NCI-H510A treated with DMSO at 0.1 percent for 48 hours (cell line): ENCODE measurements at regions not wholly inside any gene's neighbourhood (a gene's known extent, or its start where the extent isn't known, plus 50 kb on each side); places are given as distances from the start of the nearest gene placed in this dataset.
"Not testable (repeated sequence)": the region's sequence is repeated elsewhere in the genome, so short reads cannot be mapped to it uniquely, and the experiment has no call there.

ENCODE experiments used
- DNase-seq: peaks from one replicate; lab custom pipeline; 2025; lab: John Stamatoyannopoulos, UW

DNA sequence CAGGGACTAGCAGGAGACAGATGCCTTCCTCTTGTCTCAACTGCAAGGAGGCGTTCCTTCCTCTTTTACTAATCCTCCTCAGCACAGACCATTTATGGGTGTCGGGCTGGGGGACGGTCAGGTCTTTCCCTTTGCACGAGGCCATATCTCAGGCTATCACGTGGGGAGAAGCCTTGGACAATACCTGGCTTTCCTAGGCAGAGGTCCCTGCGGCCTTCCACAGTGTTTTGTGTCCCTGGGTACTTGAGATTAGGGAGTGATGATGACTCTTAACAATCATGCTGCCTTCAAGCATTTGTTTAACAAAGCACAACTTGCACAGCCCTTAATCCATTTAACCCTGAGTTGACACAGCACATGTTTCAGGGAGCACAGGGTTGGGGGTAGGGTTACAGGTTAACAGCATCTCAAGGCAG, 1238.6 kb downstream of the OLFM4 start:
- DNase-seq, result not testable (repeated sequence)

DNA sequence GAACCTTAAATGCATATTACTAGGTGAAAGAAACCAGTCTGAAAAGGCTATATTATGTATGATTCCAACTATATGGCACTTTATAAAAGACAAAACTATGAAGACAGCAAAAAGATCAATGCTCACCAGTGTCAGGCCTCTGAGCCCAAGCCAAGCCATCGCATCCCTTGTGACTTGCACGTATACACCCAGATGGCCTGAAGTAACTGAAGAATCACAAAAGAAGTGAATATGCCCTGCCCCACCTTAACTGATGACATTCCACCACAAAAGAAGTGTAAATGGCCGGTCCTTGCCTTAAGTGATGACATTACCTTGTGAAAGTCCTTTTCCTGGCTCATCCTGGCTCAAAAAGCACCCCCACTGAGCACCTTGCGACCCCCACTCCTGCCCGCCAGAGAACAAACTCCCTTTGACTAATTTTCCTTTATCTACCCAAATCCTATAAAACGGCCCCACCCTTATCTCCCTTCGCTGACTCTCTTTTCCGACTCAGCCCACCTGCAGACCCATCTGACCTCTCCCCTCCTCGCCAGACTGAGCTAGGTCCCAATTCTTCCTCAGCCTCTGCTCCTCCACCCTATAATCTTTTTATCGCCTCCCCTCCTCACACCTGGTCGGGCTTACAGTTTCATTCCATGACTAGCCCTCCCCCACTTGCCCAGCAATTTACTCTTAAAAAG, 1239.5 kb downstream of the OLFM4 start:
- DNase-seq, result not testable (repeated sequence)

- DNase-seq, result no peak
These were observed 1258.6 kb downstream of the OLFM4 start for GRCh38 chr13:54287062-54287764.

GRCh38 chr13:54301085-54301484, 1272.5 kb downstream of the OLFM4 start:
- DNase-seq, result no peak

DNA sequence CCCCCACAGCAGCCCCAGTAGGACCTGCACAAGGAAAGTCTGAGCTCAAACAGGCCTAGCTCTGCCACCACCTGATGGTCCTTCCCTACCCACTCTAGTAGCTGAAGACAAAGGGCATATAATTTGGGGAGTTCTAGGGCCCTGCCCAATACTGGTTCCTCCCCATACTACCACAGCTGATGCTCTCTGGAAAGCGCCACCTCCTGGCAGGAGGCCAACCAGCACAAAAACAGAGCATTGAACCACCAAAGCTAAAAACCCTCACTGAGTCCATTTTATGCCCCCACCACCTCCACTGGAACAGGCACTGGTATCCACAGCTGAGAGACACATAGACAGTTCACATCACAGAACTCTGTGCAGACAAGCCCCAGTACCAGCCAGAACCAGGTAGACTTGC, 1276.8 kb downstream of the OLFM4 start:
- no peak for DNase-seq

DNA sequence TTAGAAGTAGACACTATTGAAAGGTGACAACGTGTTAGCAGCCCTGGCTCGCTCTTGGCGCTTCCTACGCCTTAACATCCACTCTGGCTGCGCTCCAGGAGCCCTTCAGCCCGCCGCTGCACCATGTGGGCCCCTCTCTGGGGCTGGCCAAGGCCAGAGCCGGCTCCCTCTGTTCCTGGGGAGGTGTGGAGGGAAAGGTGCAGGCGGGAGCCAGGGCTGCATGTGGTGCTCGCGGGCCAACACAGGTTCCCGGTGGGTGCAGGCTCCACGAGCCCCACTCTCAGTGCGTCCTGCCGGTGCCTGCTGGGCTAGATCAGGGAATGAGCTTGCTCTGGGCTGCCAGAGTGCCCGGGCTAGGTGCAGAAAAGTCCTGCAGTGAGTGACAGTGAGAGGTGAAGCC, 1284.3 kb downstream of the OLFM4 start:
- no peak for DNase-seq

GRCh38 chr13:54317722-54318121, 1289.1 kb downstream of the OLFM4 start:
- no peak for DNase-seq

- no peak for DNase-seq
These were observed 1308.9 kb downstream of the OLFM4 start for GRCh38 chr13:54337540-54337939.

- no peak for DNase-seq
These were observed 1318.9 kb downstream of the OLFM4 start for GRCh38 chr13:54347531-54347930.

DNA sequence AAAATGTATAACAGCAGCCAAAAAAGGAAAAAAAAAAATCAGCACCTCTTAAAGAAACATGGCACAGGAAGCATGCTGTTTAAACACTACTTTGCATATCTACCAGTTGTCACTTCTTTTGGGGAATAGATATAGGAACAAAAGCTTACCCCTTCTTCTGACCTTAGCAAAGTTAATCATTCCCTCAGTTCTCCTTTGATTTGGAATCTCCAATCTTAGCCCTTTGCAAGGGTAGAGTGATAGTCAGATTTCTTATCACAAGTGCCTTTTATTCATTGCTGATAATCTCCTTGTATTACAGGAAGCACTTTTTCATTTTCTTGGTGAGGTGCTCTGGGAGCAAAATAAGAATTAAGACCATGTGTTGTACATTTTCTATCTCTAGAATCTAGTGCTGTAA, 1327.6 kb downstream of the OLFM4 start:
- DNase-seq, result no peak

- DNase-seq, result no peak
These were observed 1328.2 kb downstream of the OLFM4 start for GRCh38 chr13:54356849-54357248.

DNA sequence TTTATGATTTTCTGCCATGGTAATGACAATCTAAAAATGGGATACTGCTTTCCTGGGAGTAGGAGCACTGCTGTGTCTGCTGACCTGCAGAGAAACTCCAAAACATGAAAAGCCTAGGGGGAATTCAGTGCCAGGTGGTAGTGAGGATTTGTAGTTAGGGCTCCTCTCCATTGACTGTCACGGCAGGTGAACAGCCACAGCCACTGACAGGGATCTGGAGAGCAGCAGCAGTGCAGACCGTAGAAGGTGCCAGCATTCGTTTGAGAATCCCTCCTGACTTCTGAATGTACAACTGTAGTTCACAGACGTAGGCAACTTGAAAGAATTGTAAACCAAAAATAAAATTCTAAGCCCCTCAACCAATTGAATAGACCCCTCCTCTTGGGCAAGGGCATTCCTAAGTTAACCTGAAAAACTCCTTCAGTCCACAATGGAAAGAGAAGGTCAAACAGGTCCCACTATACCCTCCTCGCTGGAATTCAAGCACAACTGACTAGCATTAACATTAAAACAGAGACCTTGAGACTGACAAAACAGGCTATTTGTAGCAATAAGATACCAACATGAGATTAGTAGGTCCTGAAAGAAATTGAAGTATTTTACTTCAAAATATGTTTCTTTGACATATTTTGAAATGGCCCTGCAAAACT, 1328.8 kb downstream of the OLFM4 start:
- no peak for DNase-seq

GRCh38 chr13:54361460-54361859, 1332.8 kb downstream of the OLFM4 start:
- DNase-seq, result no peak

- DNase-seq, result no peak
These were observed 1338.1 kb downstream of the OLFM4 start for GRCh38 chr13:54366728-54367127.

- DNase-seq, result no peak
These were observed 1339.1 kb downstream of the OLFM4 start for GRCh38 chr13:54367639-54368271.

- no peak for DNase-seq
These were observed 1339.8 kb downstream of the OLFM4 start for GRCh38 chr13:54368387-54368786.

GRCh38 chr13:54373211-54373610, 1344.6 kb downstream of the OLFM4 start:
- no peak for DNase-seq

DNA sequence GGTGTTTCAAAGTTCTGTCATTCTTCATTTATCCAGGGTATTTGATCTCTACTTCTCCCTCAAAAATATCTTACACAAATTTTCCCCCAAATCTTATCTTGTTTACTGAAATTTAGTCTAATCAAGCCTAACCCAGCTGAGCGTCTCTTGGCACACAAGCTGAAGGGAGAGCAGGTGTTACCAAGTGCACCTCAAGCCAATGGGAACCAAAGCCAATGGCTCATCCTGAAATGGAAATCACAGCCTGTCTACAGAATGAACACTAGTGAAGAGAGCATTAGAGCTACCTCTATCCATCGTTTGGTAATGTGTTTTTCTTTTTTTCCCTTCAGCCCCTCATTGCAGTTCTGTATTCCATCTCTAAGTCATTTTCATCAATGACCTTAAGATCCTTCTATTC, 1350.8 kb downstream of the OLFM4 start:
- no peak for DNase-seq

GRCh38 chr13:54383604-54384003, 1355.0 kb downstream of the OLFM4 start:
- DNase-seq, result no peak

GRCh38 chr13:54387625-54388024, 1359.0 kb downstream of the OLFM4 start:
- no peak for DNase-seq

- no peak for DNase-seq
These were observed 1362.2 kb downstream of the OLFM4 start for GRCh38 chr13:54390841-54391240.

DNA sequence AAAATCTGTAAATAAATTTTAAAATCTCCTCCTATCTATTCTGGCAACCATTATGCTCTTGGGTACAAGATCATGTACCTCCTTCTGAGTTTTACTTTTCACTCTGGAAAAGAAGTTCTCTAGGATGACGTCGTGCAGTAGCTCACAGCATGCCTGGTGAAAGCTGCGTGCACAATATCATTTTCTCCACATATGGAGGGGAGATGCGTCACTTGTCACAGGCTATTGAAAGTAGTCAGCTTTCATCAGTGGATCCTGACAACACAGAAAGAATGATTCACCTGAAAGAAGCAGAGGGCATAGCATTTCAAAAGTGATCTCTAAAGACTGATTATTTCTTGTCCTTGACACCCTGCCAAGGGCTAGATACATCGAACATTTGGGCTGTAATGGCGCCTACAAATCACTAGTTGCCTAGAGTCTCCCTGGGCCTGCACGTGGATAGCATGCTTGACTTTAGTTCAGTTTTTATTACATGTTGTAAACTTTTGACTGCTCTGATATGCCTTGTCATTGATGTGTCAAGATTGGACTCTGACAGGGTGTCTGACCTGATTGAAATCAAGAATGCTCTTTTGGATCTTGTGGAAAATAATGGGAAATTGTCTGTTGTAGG, 1365.6 kb downstream of the OLFM4 start:
- DNase-seq, result no peak
